Breast epithelium (tissue), 4 donors: ENCODE measurements at regions not wholly inside any gene's neighbourhood (a gene's known extent, or its start where the extent isn't known, plus 50 kb on each side); places are given as distances from the start of the nearest gene placed in this dataset.

Experiments
- DNase-seq, 2 donors: peaks; one replicate each; pipeline ENCODE4 v3.0.0-alpha.2; 2019; ENCODE audit warnings: low spot score in 2 of 2
- H3K27ac ChIP-seq, 2 donors: fragments of 200-600 bp; sonication (generic) in 1 of 2; one replicate each; pipeline ENCODE4 v1.5.1; 2016 to 2019; ENCODE audit warnings: mild to moderate bottlenecking in 1 of 2
- H3K27me3 ChIP-seq, 2 donors: fragments of 200-600 bp; sonication (generic) in 1 of 2; one replicate each; pipeline versions ENCODE4 v1.5.1 to v1.6.0; 2017 to 2019; ENCODE audit warnings: control low read depth in 1 of 2, mild to moderate bottlenecking in 1 of 2
- H3K36me3 ChIP-seq: fragments of 200-600 bp; one replicate; pipeline ENCODE4 v1.5.1; 2019
- H3K4me1 ChIP-seq, 2 donors: fragments of 200-600 bp; sonication (generic); one replicate each; pipeline ENCODE4 v1.5.1; 2016 to 2019; ENCODE audit warnings: control low read depth in 1 of 2
- H3K4me3 ChIP-seq, 3 donors: fragments of 200-600 bp; sonication (generic); 1 replicate in 2 of 3; 2 replicates in 1 of 3; pipeline ENCODE4 v1.5.1; 2016 to 2019; ENCODE audit warnings: mild to moderate bottlenecking in 3 of 3, moderate library complexity in 2 of 3
- H3K9me3 ChIP-seq, 2 donors: fragments of 200-600 bp; sonication (generic) in 1 of 2; one replicate each; pipeline ENCODE4 v1.5.1; 2016 to 2019; ENCODE audit warnings: control low read depth in 1 of 2
- CTCF ChIP-seq, 3 donors: fragments of 450-650 bp; IDR thresholded peaks; one replicate each; pipeline ENCODE4 v1.5.1; 2016 to 2017; ENCODE audit warnings: antibody characterized with exemption in 3 of 3, mild to moderate bottlenecking in 3 of 3, moderate library complexity in 3 of 3
- POLR2A ChIP-seq: fragments of 450-650 bp; IDR thresholded peaks from one replicate; pipeline ENCODE4 v1.6.1; 2016; ENCODE audit warnings: antibody characterized with exemption, mild to moderate bottlenecking, moderate library complexity
- POLR2AphosphoS5 ChIP-seq, 3 donors: sonication (generic); formaldehyde crosslinking; IDR thresholded peaks; one replicate each; pipeline ENCODE4 v1.6.1; 2017; ENCODE audit warnings: antibody characterized with exemption in 3 of 3
- intact Hi-C: fragments of 100-400 bp; cut with DNase I; formaldehyde crosslinking; loops from one replicate; pipeline ENCODE4 v1.15.1; 2023; ENCODE audit warnings: low total_unique reads

- Histone ChIP-seq H3K4me1 (no peaks in the 10 kb centered on the region), H3K9me3 (no peaks in the 10 kb centered on the region), H3K27ac (no peak overlapping the region), H3K27me3 (no peaks in the 10 kb centered on the region), H3K36me3 (no peaks in the 10 kb centered on the region), H3K4me3 (no peak overlapping the region)
- no peak for TF ChIP-seq POLR2AphosphoS5 (IDR thresholded peaks at IDR 0.05)
- TF ChIP-seq POLR2A = no peak
- TF ChIP-seq CTCF (IDR thresholded peaks at IDR 0.05) = no peak
- intact Hi-C loops = no loop called here
- DNase-seq = no peak
Measured at GRCh38 chr14:94885481-94886155, 115.7 kb upstream of the GSC start.

- H3K27me3 ChIP-seq = no peaks in the 10 kb centered on the region
- H3K36me3 ChIP-seq = no peaks in the 10 kb centered on the region
- no peak overlapping the region for H3K27ac ChIP-seq
- no peaks in the 10 kb centered on the region for H3K4me1 ChIP-seq
- intact Hi-C loops = no loop called here
- H3K9me3 ChIP-seq = no peaks in the 10 kb centered on the region
- TF ChIP-seq CTCF (IDR thresholded peaks at IDR 0.05) (no peak), POLR2AphosphoS5 (IDR thresholded peaks at IDR 0.05) (no peak)
- no peak overlapping the region for H3K4me3 ChIP-seq
- DNase-seq = no peak
Measured at GRCh38 chr14:94884616-94885230, 114.8 kb upstream of the GSC start.

- Histone ChIP-seq H3K4me3 (no peak overlapping the region), H3K4me1 (no peaks in the 10 kb centered on the region), H3K9me3 (no peaks in the 10 kb centered on the region), H3K27ac (no peak overlapping the region), H3K27me3 (no peaks in the 10 kb centered on the region), H3K36me3 (no peaks in the 10 kb centered on the region)
- DNase-seq = no peak
- no peak for TF ChIP-seq POLR2A
- intact Hi-C loops = no loop called here
Measured at GRCh38 chr14:94882401-94882800, 112.5 kb upstream of the GSC start.

GRCh38 chr14:94880876-94881275 is 111.0 kb upstream of the GSC start:
- no peak for TF ChIP-seq CTCF (IDR thresholded peaks at IDR 0.05)
- TF ChIP-seq POLR2A = no peak
- TF ChIP-seq POLR2AphosphoS5 (IDR thresholded peaks at IDR 0.05) = no peak
- Histone ChIP-seq H3K9me3 (no peaks in the 10 kb centered on the region), H3K27me3 (no peaks in the 10 kb centered on the region), H3K27ac (no peak overlapping the region), H3K4me1 (no peaks in the 10 kb centered on the region), H3K36me3 (no peaks in the 10 kb centered on the region), H3K4me3 (no peak overlapping the region)
- intact Hi-C loops = no loop called here
- no peak for DNase-seq

- intact Hi-C loops = no loop called here
- no peaks in the 10 kb centered on the region for H3K27me3 ChIP-seq
- no peaks in the 10 kb centered on the region for H3K36me3 ChIP-seq
- H3K9me3 ChIP-seq = no peaks in the 10 kb centered on the region
- H3K4me3 ChIP-seq = no peak overlapping the region
- no peak for TF ChIP-seq POLR2AphosphoS5 (IDR thresholded peaks at IDR 0.05)
- TF ChIP-seq POLR2A = no peak
- TF ChIP-seq CTCF (IDR thresholded peaks at IDR 0.05) = no peak
- no peak overlapping the region for H3K27ac ChIP-seq
- no peaks in the 10 kb centered on the region for H3K4me1 ChIP-seq
- DNase-seq = no peak
Measured at GRCh38 chr14:94880106-94880505, 110.2 kb upstream of the GSC start.
